GM21528 (cell line): ENCODE measurements at regions not wholly inside any gene's neighbourhood (a gene's known extent, or its start where the extent isn't known, plus 50 kb on each side); places are given as distances from the start of the nearest gene placed in this dataset.
"Not testable (repeated sequence)": the region's sequence is repeated elsewhere in the genome, so short reads cannot be mapped to it uniquely, and the experiment has no call there.

ENCODE experiments used
- ATAC-seq: cut with Tn5 transposase; IDR thresholded peaks from one replicate; pipeline ENCODE4 v1.9.1; 2021; ENCODE audit warnings: mild to moderate bottlenecking, moderate library complexity; ENCODE audit not compliant: unreplicated experiment, low FRiP score

DNA sequence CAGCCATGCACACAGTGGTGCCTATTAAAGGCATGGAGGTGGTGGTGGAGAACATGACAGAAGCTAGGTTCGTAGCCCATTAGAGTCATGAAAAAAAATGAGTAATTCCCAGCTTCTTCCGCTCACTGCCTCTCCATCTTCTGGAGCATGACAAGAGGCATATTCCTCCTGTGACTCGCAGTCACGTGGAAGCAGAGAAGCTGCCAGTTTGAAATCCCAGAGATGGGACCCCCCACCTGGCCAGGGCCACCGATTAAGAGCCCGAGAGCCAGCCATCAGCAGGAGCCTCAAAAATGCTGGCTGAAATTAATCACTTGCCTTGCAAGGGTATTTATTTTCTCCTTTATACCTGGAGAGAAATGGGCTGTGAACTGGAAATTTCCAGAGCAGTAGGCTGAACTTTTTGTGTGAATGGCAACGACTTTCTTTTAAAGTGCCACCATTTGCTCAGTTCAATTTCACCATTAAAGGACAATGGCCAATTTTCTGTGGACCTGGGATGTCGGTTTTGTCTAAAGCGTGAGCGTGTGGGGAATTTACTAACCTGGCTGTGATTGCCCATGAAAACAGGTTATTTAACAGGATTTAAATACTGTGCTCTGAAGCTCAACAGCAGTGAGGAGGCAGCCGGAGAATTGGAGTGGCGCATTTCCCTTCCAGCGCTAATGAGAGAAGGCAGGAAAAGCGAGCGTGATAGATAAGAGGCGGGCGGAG lies 189.7 kb upstream of the SDK2 start:
- no peak for ATAC-seq

DNA sequence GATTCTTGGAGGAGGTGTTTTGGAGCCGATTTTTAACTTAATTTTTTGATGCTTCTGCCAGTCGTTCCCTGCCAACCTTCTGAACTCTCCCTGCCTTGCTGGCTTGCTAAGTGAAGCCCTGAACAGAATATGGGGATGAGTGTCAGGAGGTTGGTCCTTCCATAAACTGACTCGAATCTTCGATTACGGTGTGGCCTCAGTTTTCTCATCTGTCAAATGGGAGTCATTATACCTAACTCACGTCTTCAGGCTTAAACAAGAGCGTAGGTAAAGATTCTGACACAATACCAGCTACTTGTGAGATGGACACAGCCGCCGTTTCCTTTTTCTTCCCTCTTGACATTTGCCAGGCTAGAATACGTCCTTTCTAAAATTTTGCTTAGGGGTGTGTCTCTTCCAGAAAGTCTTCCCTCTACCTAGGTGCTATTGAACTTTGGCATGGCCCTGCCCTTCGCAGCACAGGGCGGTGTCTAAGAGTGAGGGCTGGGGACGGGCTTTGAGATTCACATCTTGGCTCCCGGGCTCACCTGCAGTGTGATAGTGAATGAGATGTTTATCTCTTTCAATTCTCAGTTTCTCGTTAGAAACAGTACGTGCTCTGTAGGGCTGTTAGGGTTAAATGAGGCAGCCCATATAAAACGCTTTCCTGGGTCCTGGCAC lies 190.6 kb upstream of the SDK2 start:
- no peak for ATAC-seq

DNA sequence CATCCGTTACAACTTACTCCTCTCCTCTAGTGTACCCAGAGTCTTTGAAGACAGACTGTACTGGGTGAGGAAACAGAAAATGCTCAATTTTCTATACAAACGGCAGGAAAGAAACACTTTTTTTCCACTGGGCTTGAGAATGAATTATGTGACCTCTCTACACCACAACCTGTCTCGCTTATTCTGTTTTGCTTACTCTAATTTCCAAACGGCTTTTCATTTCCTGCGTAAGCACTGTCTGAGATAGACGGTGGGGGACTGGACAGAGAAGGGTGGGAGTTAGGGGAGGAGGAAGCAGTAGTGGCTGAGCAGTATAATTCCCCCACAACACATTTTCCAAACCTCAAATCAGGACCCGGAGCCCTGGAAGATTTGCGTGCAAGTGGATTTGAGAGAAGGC lies 191.4 kb upstream of the SDK2 start:
- no peak for ATAC-seq

DNA sequence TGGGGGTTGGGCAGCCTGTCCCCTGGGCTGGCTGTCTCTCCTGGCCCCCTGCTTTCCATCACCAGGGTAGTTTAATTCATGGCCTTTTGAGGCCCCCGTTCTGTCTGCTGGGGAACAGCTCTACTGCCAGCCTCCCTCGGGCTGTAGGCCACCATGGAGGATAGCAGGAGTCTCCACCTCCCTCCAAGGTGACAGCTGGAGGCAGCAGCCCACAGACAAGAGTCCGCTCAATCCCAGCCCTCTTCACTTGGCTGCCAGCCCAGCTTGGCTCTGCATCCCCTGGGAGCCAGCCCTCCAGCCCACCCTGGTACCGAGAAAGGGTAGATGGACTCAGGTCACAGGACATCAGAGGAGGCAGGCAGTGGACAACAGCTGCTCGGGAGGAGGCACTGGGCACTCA lies 194.6 kb upstream of the SDK2 start:
- ATAC-seq: no peak

DNA sequence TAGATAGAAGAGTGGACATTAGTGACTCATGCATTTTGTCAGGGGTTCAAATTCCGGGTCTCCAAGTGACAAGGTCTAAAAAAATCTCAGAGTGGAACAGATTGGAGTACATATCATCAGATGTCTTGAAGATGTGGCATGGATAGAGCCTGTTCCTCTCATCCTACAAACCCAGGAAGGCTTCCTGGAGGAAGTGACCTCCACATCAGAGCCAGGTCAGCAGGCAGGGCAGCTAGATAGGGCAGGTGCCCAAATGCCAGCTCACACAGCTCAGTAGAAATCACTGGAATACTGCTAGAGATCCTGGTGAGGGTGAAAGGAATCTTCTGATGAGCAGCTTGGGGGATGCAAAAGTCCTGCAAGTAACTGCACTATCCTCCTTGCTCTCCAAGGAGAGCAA lies 196.6 kb upstream of the SDK2 start:
- no peak for ATAC-seq

DNA sequence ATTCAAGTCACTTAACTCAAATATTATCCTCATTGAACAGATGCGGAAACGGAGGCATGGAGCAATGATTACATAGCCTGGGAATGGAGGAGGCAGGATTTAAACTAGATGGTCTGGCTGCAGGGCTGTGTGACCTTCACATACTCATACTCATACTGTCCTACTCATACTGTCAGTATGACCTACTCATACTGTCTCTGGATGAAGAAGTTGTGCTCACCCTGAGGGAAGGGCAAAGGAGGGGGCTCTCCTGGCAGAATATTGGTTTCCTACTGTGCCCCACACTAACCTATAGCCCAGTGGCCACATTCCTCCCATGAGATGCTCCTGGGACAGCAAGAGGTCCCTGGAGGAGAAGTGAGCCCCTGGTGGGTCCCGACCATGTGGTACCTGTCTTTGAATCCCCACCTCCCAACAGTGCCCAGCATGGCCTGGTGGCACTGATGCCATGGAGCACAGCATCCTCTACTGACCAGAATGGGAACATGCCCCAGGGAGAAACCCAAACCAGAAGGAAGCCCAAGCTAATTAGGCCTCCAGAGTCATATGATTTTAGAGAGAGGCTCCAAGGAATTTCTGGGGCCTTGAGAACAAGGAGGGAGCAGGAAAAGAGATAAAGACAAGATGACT lies 197.3 kb upstream of the SDK2 start:
- ATAC-seq: no peak

DNA sequence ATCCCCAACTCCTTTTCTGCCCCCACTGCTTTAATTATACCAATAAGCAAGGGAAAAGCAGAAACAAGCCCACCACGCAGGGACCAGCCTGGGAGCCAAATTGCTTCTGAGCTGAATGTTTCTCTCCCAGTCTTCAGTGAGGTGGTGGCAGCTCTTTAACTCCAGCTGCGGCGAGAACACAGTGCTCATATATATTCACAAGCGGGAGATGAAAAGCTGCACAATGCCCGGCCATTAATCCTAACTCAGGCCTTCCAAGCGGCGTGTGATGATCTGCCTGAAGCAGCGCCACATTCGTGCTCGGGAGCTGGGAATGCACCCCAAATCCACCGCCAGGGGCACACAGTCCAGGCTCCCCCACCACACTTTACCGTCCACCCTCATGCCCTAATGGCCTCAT lies 203.7 kb upstream of the SDK2 start:
- no peak for ATAC-seq

DNA sequence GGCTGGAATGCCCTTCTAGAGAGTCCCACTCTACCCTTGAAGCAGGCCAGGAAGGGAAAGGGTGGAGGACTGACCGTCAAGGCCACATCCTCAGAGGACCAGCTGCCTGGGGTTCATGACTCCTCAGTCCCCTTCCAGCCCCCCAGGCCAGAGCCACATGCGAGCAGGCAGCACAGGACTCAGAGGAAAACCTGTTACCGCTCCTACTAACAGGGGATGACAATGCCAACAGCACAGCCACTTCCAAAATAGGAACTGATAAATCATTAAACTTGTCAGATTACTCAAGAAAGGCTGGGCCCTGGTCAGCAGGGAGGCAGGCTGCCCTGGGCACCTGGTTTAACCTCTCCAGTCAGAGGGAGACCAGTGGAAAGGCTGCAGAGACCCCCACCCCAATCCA lies 206.2 kb upstream of the SDK2 start:
- no peak for ATAC-seq

DNA sequence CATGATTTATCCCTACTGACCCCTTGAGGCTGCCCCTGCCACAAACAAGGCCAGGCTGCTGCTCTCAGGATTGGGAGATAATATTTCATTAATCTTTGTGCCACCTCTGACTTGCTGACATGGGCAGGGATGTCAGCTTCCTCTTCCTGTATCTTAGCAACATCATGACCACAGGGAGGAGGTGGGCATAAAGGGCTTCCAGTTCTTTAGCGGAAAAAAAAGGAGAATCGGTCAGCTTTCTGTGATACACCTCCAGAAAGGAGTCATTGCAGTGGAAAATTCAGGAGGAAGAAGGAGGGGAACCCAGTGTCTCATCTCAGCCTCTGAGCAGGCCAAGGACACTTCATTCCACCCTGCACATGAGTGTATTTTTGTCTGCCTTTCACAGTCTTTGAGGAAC lies 206.8 kb upstream of the SDK2 start:
- ATAC-seq: no peak

DNA sequence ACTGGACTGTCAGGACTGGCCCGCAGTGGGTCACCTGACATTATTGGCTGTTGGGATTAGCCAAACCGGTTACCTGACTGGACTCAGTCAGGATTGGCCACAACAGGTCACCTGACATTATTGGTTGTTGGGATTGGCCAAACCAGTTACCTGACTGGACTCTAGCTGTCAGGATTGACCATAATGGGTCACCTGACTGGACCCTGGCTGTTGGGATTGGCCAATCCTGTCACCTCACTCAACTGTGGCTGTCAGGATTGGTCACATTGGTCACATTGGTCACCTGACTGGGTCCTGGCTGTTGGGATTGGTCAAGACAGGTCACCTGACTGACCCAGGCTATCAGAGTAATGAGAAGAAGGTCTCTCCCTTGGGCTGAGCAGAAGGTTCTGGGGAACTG lies 207.7 kb upstream of the SDK2 start:
- no peak for ATAC-seq

DNA sequence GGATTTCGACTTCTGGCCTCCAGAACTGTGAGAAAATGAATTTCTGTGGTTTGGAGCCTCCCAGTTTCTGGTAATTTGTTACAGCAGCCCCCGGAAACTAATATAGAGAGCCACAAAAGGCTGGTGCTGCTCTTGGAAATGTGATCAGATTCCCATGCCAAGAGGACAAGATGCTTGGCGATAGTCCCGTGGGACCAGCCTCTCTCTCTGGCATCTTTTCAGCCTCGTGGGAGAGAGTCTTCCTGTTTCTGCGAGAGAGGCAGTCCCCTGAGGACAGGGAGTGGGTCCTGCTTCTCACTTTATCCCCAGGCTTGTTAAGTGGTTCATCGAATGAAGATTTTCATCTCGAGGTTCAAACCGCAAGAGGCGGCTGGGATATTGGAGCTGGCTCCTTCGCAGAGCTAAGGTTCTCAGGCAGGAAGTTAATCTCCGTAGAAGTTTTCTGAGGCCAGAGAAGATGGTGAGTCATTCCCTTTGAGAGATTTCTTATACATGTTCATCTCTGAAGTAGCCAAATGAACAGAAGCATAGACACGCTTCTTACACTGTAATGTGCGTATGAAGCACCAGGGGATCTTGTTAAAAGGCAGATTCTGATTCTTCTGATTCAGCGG lies 211.6 kb upstream of the SDK2 start:
- ATAC-seq: no peak

DNA sequence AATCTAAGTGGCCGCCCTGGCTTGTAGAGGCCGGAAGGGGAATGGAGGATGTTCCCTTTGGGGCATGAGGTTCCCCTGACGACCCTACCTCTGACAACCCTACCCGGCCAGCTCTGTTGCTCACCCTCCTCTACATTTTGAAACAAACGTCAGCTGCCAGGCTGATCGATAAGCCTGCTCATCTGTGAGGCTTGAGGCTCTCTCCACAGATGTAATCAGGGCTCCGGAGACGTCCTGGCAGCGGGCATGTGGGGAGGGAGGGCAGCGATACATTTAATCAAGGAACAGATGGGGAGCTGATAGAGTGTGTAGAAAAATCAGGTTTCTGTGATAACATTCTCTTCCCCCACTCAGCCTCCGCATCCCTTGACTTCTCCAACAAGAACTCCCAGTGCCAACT lies 212.3 kb upstream of the SDK2 start:
- ATAC-seq: no peak

DNA sequence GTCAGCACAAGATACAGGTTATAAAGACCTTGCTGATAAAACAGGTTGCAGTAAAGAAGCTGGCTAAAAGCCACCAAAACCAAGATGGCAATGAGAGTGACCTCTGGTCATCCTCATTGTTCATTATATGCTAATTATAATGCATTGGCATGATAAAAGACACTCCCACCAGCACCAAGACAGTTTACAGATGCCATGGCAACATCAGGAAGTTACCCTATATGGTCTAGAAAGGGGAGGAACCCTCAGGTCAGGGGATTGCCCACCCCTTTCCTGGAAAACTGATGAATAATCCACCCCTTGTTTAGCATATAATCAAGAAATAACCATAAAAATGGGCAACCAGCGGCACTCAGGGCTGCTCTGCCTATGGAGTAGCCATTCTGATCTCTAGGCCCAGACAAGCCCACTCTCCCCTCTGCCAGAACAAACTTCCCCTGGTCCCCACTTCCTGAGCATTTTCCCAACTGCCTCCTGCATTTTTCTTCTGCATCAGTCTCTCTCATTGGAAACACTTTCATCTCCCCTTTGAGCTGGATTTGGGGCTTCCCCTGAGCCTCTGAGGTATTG lies 215.3 kb upstream of the SDK2 start:
- not testable (repeated sequence) for ATAC-seq

DNA sequence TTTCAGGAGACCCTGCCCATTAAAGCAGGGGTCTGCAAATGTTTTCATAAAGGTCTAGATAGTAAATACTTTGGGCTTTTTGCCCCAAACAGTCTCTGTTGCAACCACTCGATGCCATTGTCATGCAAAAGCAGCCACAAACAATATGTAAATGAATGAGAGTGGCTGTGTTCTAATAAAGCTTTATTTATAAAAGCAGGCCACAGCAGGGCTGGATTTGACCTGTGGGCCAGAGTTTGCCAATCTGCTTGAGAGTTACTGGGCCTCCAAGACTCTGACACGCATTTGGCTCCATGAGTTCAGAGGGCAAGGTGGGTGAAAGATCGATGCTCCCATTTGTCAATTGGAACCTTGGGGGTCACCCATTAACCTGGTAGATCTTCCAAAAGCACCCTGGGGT lies 217.3 kb upstream of the SDK2 start:
- ATAC-seq: no peak

DNA sequence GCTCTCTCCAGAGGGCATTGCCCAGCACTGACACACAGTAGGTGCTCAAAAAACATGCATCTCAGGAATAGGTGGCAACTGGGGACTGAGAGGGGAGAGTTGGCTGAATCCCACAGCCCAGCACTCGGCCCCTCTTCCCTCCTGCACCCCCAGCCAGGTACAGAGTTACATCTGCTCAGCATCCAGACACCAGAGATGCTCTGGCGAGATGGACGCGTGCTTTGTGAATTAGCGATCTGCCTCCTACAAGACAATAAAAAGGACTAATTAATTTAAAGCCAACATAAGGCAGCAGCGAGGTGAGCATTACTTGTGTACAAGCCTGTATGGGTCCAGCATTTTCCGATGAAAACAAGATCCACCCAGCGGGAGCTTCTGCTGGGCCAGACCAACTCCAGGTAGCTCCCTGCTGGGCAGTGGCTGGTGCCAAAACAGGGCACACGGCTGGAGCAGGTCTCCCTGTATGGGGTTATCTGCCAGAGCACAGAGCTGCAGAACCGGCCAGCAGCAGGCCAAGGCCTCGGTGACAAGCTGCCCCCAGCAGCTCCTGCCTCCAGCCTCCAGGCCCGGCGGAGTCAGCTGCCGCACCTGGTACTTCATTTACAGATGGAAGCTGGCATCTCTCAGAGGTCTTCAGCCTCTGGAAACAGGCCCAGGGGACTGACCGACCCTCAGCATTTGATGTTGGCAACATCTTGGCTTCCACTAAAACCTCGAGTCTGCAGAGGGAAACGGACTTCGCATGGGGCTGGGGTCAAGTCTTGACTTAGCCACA lies 219.7 kb upstream of the SDK2 start:
- no peak for ATAC-seq

DNA sequence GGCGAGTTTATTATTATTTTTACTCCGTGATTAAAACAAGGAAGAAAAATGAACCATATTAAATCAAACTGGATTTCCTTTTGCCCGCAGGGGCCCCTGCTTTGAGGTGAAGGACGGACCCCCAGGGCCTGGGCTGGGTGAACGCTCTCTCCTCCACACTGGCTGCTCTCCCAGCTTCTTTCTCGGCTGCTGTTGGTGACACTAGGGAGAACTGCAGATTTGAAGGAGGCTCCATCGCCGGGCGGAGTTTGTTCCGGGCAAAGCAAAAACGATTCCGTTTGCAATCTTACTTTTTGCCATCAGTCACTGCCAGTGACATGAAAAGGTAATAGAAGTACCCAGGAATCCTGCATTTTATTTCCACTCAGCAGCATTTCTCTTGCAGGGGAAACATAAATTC lies 221.6 kb upstream of the SDK2 start:
- no peak for ATAC-seq

DNA sequence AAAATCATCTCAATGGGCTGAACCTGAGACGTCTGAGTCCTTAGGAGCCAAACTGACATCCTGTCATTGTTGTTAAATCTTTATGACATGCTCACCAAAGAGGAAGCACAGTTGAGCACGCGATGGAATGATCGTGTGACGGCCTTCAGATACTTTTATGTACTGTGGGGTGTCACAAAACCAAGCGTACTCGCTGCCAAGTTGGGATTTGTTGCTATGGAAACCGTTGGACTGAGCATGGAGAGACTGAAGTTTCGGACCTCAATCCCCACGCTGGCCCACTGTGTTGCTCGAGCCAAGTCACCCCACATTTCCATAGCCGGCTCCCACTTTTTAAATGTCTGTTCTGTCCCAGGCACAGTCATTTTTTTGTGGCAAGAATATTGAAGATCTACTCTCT lies 222.8 kb upstream of the SDK2 start:
- ATAC-seq: no peak

DNA sequence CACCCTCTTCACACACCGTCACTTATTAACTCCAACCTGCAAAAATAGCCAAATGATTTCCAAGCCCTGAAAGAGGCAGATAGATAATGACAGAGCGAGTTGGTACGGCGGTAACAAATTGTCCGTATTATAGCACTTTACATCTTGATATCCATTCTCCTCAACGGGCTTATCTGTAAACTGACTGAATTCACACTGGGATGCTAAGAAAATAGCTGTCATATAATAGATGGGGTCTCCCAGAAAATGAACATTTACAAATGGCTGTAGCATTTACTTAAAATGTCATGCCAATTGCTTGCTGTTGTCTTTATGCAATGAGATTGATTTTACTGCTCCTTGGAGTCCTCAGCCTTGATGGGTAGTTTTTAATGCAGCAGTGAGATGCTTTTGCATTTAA lies 225.8 kb upstream of the SDK2 start:
- no peak for ATAC-seq

DNA sequence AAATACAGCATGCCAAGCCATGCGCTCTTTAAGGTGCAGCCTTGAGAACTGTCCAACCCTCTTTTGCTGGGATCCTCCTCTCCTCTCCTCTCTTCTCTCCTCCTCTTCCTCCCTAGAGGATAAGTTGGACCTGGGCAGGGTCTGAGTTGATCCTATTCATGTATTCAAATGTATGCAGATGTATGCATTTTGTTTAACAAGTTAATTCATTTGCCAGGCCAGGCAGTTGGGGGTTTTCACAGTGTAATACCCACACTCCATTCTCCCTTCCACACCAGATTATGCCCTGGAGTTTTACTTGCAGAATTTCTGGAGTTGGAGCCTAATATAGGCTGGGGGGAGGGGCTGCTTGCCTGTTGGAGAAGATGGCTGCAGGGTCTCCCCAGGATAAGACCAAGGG lies 226.2 kb upstream of the SDK2 start:
- no peak for ATAC-seq

DNA sequence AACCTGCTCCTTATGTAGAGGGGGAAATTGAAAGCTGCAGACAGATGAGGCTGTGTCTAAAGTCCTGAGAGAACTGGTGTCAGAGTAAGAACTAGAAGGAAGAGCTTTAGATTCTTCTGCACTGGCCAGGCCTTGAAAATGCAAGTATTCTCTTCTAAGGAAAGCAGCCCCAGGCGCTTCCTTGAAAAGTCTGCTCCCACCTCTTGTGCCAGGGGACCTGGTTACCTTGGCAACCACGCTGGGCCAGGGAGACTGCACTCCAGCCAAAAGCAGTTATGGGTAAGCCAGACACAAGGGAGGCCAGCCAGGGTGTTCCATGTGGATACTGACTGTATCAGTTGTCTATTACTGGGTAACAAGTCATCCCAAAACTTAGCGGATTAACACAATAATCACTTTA lies 228.6 kb upstream of the SDK2 start:
- ATAC-seq: no peak
